ENCODE measurements at regions not wholly inside any gene's neighbourhood (a gene's known extent, or its start where the extent isn't known, plus 50 kb on each side); places are given as distances from the start of the nearest gene placed in this dataset.
"Not testable (repeated sequence)": the region's sequence is repeated elsewhere in the genome, so short reads cannot be mapped to it uniquely, and the experiment has no call there.

GRCh38 chr2:123853161-123853560 is 171.9 kb upstream of the CNTNAP5 start:
- ATAC-seq (no peak), DNase-seq (no peak)
- no peaks in the 10 kb centered on the region for H3K4me1 ChIP-seq (ENCODE audit: insufficient read depth, low read length)
- no peak overlapping the region for H3K27ac ChIP-seq (ENCODE audit: low read length)
- intact Hi-C loops (cut with micrococcal nuclease) = no loop called here
- no peaks in the 10 kb centered on the region for H3K27me3 ChIP-seq (ENCODE audit: low read length)
- H3K9me3 ChIP-seq (ENCODE audit: low read length) = no peaks in the 10 kb centered on the region
- ChIA-PET CTCF (no interaction called here), POLR2A (ENCODE audit: unreplicated experiment) (no interaction called here)
- no peak overlapping the region for H3K4me3 ChIP-seq (ENCODE audit: low read length)
- no peak overlapping the region for H3K4me2 ChIP-seq (ENCODE audit: low read length)
- BruUV-seq (replicated peaks) = no TSS peak
- H3K36me3 ChIP-seq (ENCODE audit: low read depth, low read length) = no peaks in the 10 kb centered on the region
- no peaks in the 10 kb centered on the region for H4K20me1 ChIP-seq (ENCODE audit: low read length)
- H3K79me2 ChIP-seq (ENCODE audit: low read length) = no peaks in the 10 kb centered on the region
- no peaks in the 10 kb centered on the region for H3F3A ChIP-seq (ENCODE audit: low read length, unreplicated experiment)
- TF ChIP-seq EZH2 (IDR thresholded peaks at IDR 0.05; ENCODE audit: low read length, unreplicated experiment) = no peak
- no peak for TF ChIP-seq EZH2phosphoT487 (IDR thresholded peaks at IDR 0.05; ENCODE audit: borderline replicate concordance, low read length)
- TF ChIP-seq CTCF (conservative IDR thresholded peaks at IDR 0.05; ENCODE audit: low read depth, low read length) = no peak
- H3K9ac ChIP-seq (ENCODE audit: low read length) = no peak overlapping the region
- no peaks in the 10 kb centered on the region for H3K9me2 ChIP-seq (replicated peaks; ENCODE audit: low read length)
- H2AFZ ChIP-seq (ENCODE audit: low read length) = no peak overlapping the region

DNA sequence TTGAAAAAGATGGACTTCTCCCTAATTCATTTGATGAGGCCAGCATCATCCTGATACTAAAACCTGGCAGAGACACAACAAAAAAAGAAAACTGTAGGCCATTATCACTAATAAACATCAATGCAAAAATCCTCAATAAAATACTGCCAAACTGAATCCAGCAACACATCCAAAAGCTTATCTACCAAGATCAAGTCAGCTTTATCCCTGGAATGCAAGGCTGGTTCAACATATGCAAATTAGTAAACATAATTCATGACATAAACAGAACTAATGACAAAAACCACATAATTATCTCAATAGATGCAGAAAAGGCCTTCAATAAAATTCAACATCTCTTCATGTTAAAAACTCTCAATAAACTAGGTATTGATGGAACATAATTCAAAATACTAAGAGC is 166.1 kb upstream of the CNTNAP5 start:
- H3K4me1 ChIP-seq (ENCODE audit: insufficient read depth, low read length); H2AFZ ChIP-seq (ENCODE audit: low read length); H3K79me2 ChIP-seq (ENCODE audit: low read length); H3K9ac ChIP-seq (ENCODE audit: low read length); intact Hi-C loops (cut with micrococcal nuclease); H3F3A ChIP-seq (ENCODE audit: low read length, unreplicated experiment); H3K27ac ChIP-seq (ENCODE audit: low read length); H3K4me2 ChIP-seq (ENCODE audit: low read length); H3K9me2 ChIP-seq (replicated peaks; ENCODE audit: low read length); H3K9me3 ChIP-seq (ENCODE audit: low read length); H3K36me3 ChIP-seq (ENCODE audit: low read depth, low read length); BruUV-seq (replicated peaks); DNase-seq; POLR2A ChIA-PET (ENCODE audit: unreplicated experiment); ATAC-seq; CTCF ChIA-PET; H4K20me1 ChIP-seq (ENCODE audit: low read length); H3K27me3 ChIP-seq (ENCODE audit: low read length); H3K4me3 ChIP-seq (ENCODE audit: low read length): not testable (repeated sequence)

DNA sequence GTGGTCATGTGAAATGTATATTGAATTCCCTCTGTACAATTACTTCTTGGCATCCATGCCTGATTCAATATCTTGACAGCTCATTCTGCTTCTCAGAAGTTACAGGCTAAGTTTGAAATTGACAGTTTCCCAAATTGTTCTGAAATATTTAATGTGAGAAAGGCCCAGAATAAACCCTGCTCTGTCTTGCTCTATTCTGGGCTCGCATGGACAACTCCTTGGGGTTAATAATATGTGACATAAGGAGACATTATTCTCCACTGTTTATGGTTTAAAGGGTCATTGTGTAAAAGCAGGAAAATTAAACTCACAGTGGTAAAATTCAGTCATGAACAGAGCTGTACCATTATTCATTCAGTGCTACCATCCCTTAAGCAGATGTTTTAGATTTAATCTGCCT is 160.7 kb upstream of the CNTNAP5 start:
- POLR2A ChIA-PET (ENCODE audit: unreplicated experiment) = no interaction called here
- no peak overlapping the region for H3K9ac ChIP-seq (ENCODE audit: low read length)
- no peak for ATAC-seq
- no peaks in the 10 kb centered on the region for H3K4me1 ChIP-seq (ENCODE audit: insufficient read depth, low read length)
- TF ChIP-seq EZH2phosphoT487 (IDR thresholded peaks at IDR 0.05; ENCODE audit: borderline replicate concordance, low read length) (no peak), CTCF (conservative IDR thresholded peaks at IDR 0.05; ENCODE audit: low read depth, low read length) (no peak), EZH2 (IDR thresholded peaks at IDR 0.05; ENCODE audit: low read length, unreplicated experiment) (no peak)
- H3K4me2 ChIP-seq (ENCODE audit: low read length) = no peak overlapping the region
- no peak overlapping the region for H3K4me3 ChIP-seq (ENCODE audit: low read length)
- CTCF ChIA-PET = no interaction called here
- no peaks in the 10 kb centered on the region for H3K36me3 ChIP-seq (ENCODE audit: low read depth, low read length)
- no peaks in the 10 kb centered on the region for H3K9me2 ChIP-seq (replicated peaks; ENCODE audit: low read length)
- intact Hi-C loops (cut with micrococcal nuclease) = no loop called here
- no peaks in the 10 kb centered on the region for H3F3A ChIP-seq (ENCODE audit: low read length, unreplicated experiment)
- no peaks in the 10 kb centered on the region for H3K27me3 ChIP-seq (ENCODE audit: low read length)
- no peaks in the 10 kb centered on the region for H3K79me2 ChIP-seq (ENCODE audit: low read length)
- H2AFZ ChIP-seq (ENCODE audit: low read length) = no peak overlapping the region
- no peaks in the 10 kb centered on the region for H3K9me3 ChIP-seq (ENCODE audit: low read length)
- H4K20me1 ChIP-seq (ENCODE audit: low read length) = no peaks in the 10 kb centered on the region
- no TSS peak for BruUV-seq (replicated peaks)
- no peak for DNase-seq
- H3K27ac ChIP-seq (ENCODE audit: low read length) = no peak overlapping the region

Measured in PC-3 (cell line).